Stimulated activated naive B cell treated with anti-CD40 and anti-IgM and Interleukin-4, amounts not matched to agents 10 μg/mL and 1 μg/mL and 100 μg/mL, for 72 hours (primary cell): ENCODE measurements at regions not wholly inside any gene's neighbourhood (a gene's known extent, or its start where the extent isn't known, plus 50 kb on each side); places are given as distances from the start of the nearest gene placed in this dataset.
"Not testable (repeated sequence)": the region's sequence is repeated elsewhere in the genome, so short reads cannot be mapped to it uniquely, and the experiment has no call there.

Source experiments
- ATAC-seq, 2 donors: fragments of 150-1000 bp; cut with Tn5 transposase; replicated peaks; 2 replicates each; pipeline ENCODE4 v1.10.0; 2021; ENCODE audit warnings: moderate library complexity in 1 of 2
- DNase-seq: peaks from one replicate; pipeline ENCODE4 v3.0.0; 2021
- H3K27ac Mint-ChIP-seq: one replicate; pipeline ENCODE4 v1.8.0; 2022; ENCODE audit warnings: mild to moderate bottlenecking, mixed read lengths
- H3K27me3 Mint-ChIP-seq, 2 donors: one replicate each; pipeline ENCODE4 v1.8.0; 2022; ENCODE audit warnings: mixed read lengths in 2 of 2
- H3K36me3 Mint-ChIP-seq, 2 donors: one replicate each; pipeline ENCODE4 v1.8.0; 2022; ENCODE audit warnings: mixed read lengths in 2 of 2, mild to moderate bottlenecking in 1 of 2
- H3K4me1 Mint-ChIP-seq, 2 donors: one replicate each; pipeline ENCODE4 v1.8.0; 2022; ENCODE audit warnings: mixed read lengths in 2 of 2, mild to moderate bottlenecking in 1 of 2
- H3K4me3 Mint-ChIP-seq, 2 donors: one replicate each; pipeline ENCODE4 v1.8.0; 2022; ENCODE audit warnings: mild to moderate bottlenecking in 2 of 2, mixed read lengths in 2 of 2, moderate library complexity in 1 of 2
- H3K9me3 Mint-ChIP-seq, 2 donors: one replicate each; pipeline ENCODE4 v1.8.0; 2022; ENCODE audit warnings: mixed read lengths in 2 of 2, mild to moderate bottlenecking in 1 of 2

- H3K27me3 Mint-ChIP-seq, H3K4me1 Mint-ChIP-seq, H3K4me3 Mint-ChIP-seq, H3K36me3 Mint-ChIP-seq, DNase-seq, H3K27ac Mint-ChIP-seq: not testable (repeated sequence)
- peak in 1 of 2 donors; percentile 13 for ATAC-seq
- peaks cover 24 to 30% of the 10 kb centered on the region in 2 donors for H3K9me3 Mint-ChIP-seq
Measured at GRCh38 chr22:10753566-10753965, 4774.4 kb upstream of the OR11H1 start.

GRCh38 chr22:10755350-10755749 lies 4772.6 kb upstream of the OR11H1 start:
- not testable (repeated sequence) for H3K27ac Mint-ChIP-seq, H3K27me3 Mint-ChIP-seq, DNase-seq, H3K36me3 Mint-ChIP-seq, H3K4me3 Mint-ChIP-seq, ATAC-seq, H3K4me1 Mint-ChIP-seq
- peaks cover 21 to 25% of the 10 kb centered on the region in 2 donors for H3K9me3 Mint-ChIP-seq

DNA sequence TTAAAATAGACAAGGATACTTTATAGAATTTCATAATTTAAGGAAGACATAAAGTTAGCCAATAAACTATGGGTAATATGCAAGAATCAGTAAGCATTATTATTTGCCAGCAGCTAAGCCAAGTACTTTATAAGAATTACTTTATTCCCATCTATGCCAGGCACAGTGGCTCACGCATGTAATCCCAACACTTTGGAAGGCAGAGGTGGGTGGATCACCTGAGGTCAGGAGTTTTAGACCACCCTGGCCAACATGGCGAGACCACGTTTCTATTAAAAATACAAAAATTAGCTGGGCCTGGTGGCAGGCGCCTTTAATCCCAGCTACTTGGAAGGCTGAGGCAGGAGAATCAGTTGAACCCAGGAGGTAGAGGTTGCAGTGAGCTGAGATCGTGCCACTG lies 4767.6 kb upstream of the OR11H1 start:
- H3K9me3 Mint-ChIP-seq = peaks cover 17 to 18% of the 10 kb centered on the region in 2 donors
- H3K4me3 Mint-ChIP-seq = not testable (repeated sequence)

DNA sequence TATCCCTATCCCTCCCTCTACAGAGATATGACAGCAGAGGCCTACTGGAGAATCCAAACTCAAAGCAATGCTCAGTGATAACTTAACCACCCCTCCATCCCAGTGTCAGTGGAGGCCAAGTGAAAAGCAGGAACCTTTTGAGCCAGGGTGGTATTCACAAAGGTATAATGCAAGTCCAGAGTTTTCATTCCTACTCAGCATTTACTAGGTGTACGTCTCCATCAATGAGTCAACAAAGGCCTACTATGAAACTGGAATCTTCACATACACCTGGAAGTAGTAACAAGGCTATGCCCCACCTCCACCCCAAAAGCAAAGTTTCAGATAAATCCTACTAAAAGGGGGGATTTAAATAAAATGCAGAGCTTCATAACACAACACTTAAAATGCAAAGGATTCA lies 4761.7 kb upstream of the OR11H1 start:
- H3K4me3 Mint-ChIP-seq, H3K4me1 Mint-ChIP-seq, H3K27me3 Mint-ChIP-seq, DNase-seq, H3K36me3 Mint-ChIP-seq: not testable (repeated sequence)
- H3K27ac Mint-ChIP-seq = peak overlapping the region; percentile 47
- ATAC-seq = peak; percentile 19 to 23
- peaks cover 25 to 28% of the 10 kb centered on the region in 2 donors for H3K9me3 Mint-ChIP-seq

More for the DNA sequence above, 4767.6 kb upstream of the OR11H1 start:
- not testable (repeated sequence) for H3K4me1 Mint-ChIP-seq, ATAC-seq, DNase-seq, H3K27me3 Mint-ChIP-seq, H3K36me3 Mint-ChIP-seq, H3K27ac Mint-ChIP-seq

- H3K36me3 Mint-ChIP-seq, H3K27me3 Mint-ChIP-seq, ATAC-seq, DNase-seq, H3K4me1 Mint-ChIP-seq, H3K4me3 Mint-ChIP-seq, H3K27ac Mint-ChIP-seq: not testable (repeated sequence)
- H3K9me3 Mint-ChIP-seq = peaks cover 30 to 32% of the 10 kb centered on the region in 2 donors
Measured at GRCh38 chr22:10768875-10769274, 4759.1 kb upstream of the OR11H1 start.

DNA sequence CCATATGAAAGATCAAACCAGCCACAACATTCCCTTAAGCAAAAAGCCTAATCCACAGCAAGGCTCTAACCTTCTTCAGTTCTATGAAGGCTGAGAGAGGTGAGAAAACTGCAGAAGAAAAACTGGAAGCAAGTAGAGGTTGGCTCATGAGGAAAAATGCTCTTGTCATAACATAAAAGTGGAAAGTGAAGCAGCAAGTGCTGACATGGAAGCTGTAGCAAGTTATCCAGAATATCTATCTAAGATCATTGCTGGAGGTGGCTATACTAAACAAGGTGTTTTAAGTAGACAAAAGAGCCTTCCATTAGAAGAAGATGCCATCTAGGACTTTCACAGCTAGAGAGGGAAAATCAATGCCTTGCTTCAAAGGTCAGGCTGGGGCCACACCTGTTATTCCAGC lies 4756.2 kb upstream of the OR11H1 start:
- not testable (repeated sequence) for H3K4me3 Mint-ChIP-seq, H3K27me3 Mint-ChIP-seq, ATAC-seq, DNase-seq, H3K4me1 Mint-ChIP-seq, H3K36me3 Mint-ChIP-seq, H3K27ac Mint-ChIP-seq
- peaks cover 20 to 32% of the 10 kb centered on the region in 2 donors for H3K9me3 Mint-ChIP-seq

DNA sequence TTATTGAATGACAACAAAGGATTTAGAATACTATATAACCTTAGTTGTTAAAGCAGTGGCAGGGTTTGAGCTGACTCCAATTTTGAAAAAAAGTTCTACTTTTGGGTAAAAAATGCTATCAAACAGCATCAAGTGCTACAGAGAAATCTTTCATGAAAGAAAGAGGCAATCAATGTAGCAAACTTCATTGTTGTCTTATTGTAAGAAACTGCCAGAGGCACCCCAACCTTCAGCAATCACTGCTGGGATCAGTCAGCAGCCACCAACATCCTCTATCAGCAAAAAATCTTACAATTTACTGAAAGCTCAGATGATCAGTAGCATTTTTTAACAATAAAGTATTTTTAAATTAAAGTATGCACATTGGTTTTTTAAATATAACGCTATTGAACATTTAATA lies 4754.7 kb upstream of the OR11H1 start:
- peaks cover 21 to 33% of the 10 kb centered on the region in 2 donors for H3K9me3 Mint-ChIP-seq
- H3K27ac Mint-ChIP-seq, DNase-seq, H3K4me3 Mint-ChIP-seq, H3K36me3 Mint-ChIP-seq, H3K4me1 Mint-ChIP-seq, ATAC-seq, H3K27me3 Mint-ChIP-seq: not testable (repeated sequence)

GRCh38 chr22:10775601-10776357 lies 4752.2 kb upstream of the OR11H1 start:
- ATAC-seq = peak in 1 of 2 donors; percentile 21
- not testable (repeated sequence) for H3K27me3 Mint-ChIP-seq, H3K4me3 Mint-ChIP-seq, H3K27ac Mint-ChIP-seq, H3K4me1 Mint-ChIP-seq, DNase-seq, H3K36me3 Mint-ChIP-seq
- peaks cover 24 to 33% of the 10 kb centered on the region in 2 donors for H3K9me3 Mint-ChIP-seq

- H3K9me3 Mint-ChIP-seq = peaks cover 24 to 36% of the 10 kb centered on the region in 2 donors
- DNase-seq, ATAC-seq, H3K27ac Mint-ChIP-seq, H3K4me3 Mint-ChIP-seq, H3K36me3 Mint-ChIP-seq, H3K27me3 Mint-ChIP-seq, H3K4me1 Mint-ChIP-seq: not testable (repeated sequence)
Measured at GRCh38 chr22:10776358-10776729, 4751.6 kb upstream of the OR11H1 start.

DNA sequence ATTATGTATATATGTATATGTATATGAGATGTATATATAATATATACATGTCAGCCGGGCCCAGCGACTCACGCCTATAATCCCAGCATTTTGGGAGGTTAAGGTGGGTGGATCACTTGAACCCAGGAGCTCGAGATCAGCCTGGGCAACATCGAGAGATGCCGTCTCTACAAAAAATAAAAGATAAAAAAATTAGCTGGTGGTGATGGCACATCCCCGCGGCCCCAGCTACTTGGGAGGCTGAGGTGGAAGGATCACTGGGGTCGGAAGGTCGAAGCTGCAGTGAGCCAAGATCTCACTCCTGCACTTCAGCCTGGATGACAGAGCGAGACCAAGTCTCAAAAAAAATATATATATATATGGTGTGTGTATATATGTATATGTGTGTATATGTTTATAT lies 4750.3 kb upstream of the OR11H1 start:
- H3K4me1 Mint-ChIP-seq, H3K36me3 Mint-ChIP-seq, H3K4me3 Mint-ChIP-seq, H3K27ac Mint-ChIP-seq, ATAC-seq, H3K27me3 Mint-ChIP-seq, DNase-seq: not testable (repeated sequence)
- H3K9me3 Mint-ChIP-seq = peaks cover 19 to 39% of the 10 kb centered on the region in 2 donors

DNA sequence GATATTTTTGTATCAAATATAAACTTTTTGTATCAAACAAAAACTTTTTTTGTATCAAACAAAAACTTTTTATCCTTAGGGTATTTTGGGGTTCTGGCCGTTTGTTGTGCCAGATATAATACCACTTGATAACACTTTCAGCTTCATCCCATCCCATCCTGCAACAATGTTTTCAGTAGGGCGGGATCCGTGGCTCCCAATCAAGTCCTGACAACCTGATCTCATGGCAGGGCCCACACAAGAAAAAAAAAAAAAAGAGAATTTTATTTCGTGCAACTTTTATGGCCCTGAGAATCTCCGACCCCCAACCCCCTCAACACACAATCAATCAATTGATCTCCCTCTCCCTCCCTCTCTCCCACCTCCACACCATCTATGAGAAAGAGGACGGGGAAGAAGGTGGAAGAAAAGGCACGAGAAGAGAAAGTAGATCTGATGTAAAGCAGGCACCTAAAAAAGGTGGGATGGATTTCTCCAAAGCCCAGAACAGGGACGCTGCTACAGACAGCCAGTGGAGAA lies 4749.6 kb upstream of the OR11H1 start:
- DNase-seq (no peak), ATAC-seq (no peak)
- H3K9me3 Mint-ChIP-seq = peaks cover 19 to 36% of the 10 kb centered on the region in 2 donors
- H3K36me3 Mint-ChIP-seq = no peaks in the 10 kb centered on the region
- no peaks in the 10 kb centered on the region for H3K27me3 Mint-ChIP-seq
- H3K4me1 Mint-ChIP-seq = no peaks in the 10 kb centered on the region
- H3K27ac Mint-ChIP-seq = no peak overlapping the region
- H3K4me3 Mint-ChIP-seq = no peak overlapping the region

- DNase-seq, H3K27ac Mint-ChIP-seq, H3K27me3 Mint-ChIP-seq, H3K4me3 Mint-ChIP-seq, ATAC-seq, H3K36me3 Mint-ChIP-seq, H3K4me1 Mint-ChIP-seq: not testable (repeated sequence)
- H3K9me3 Mint-ChIP-seq = peaks cover 18 to 38% of the 10 kb centered on the region in 2 donors
Measured at GRCh38 chr22:10779200-10779599, 4748.8 kb upstream of the OR11H1 start.

- no peaks in the 10 kb centered on the region for H3K4me1 Mint-ChIP-seq
- H3K27ac Mint-ChIP-seq = no peak overlapping the region
- H3K36me3 Mint-ChIP-seq = no peaks in the 10 kb centered on the region
- no peak for DNase-seq
- ATAC-seq = peak; percentile 9 to 18
- H3K9me3 Mint-ChIP-seq = peaks cover 20 to 35% of the 10 kb centered on the region in 2 donors
- no peaks in the 10 kb centered on the region for H3K27me3 Mint-ChIP-seq
- H3K4me3 Mint-ChIP-seq = no peak overlapping the region
Measured at GRCh38 chr22:10780281-10780680, 4747.7 kb upstream of the OR11H1 start.

DNA sequence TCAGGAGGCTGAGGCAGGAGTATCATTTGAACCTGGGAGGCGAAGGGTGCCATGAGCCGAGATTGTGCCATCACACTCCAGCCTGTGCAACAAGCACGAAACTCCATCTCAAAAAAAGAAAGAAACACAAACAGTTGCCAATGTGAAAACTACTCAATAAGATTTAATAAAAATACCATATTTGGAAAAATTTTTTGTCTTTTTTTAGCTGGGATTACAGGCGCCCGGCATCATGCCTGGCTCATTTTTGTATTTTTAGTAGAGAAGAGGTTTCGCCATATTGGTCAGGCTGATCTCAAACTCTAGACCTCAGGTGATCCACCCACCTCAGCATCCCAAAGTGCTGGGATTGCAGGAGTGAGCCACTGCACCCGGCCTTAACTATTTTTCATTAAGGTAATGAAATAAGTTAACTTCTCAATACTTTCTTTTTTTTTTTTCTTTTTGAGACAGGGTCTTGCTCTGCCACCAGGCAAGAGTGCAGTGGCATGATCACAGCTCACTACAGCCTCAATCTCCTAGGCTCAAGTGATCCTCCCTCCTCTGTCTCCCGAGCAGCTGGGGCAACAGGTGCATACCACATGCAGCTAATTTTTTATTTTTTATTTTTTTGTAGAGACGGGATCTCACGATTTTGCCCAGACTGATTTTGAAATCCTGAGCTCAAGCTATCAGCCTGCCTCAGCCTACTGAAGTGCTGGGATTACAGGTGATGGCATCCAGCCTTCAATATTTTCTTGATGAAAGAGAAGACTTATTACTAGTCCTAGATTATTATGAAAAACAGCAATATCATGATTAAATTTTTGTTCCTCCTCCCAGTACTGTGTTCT lies 4746.2 kb upstream of the OR11H1 start:
- H3K9me3 Mint-ChIP-seq = peaks cover 20 to 33% of the 10 kb centered on the region in 2 donors
- no peak for DNase-seq
- no peak for ATAC-seq
- H3K27me3 Mint-ChIP-seq = no peaks in the 10 kb centered on the region
- H3K27ac Mint-ChIP-seq = no peak overlapping the region
- no peaks in the 10 kb centered on the region for H3K36me3 Mint-ChIP-seq
- H3K4me1 Mint-ChIP-seq = no peaks in the 10 kb centered on the region
- H3K4me3 Mint-ChIP-seq = no peak overlapping the region
